AG09309 (cell line): ENCODE measurements at regions not wholly inside any gene's neighbourhood (a gene's known extent, or its start where the extent isn't known, plus 50 kb on each side); places are given as distances from the start of the nearest gene placed in this dataset.
"Not testable (repeated sequence)": the region's sequence is repeated elsewhere in the genome, so short reads cannot be mapped to it uniquely, and the experiment has no call there.

ENCODE experiments used
- DNase-seq: peaks from one replicate; pipeline ENCODE4 v3.0.0-alpha.2; 2010; ENCODE audit warnings: low read depth
- H3K4me3 ChIP-seq: 2 replicates; pipeline ENCODE4 v1.5.1; 2011; ENCODE audit warnings: mild to moderate bottlenecking, low read depth, low read length, moderate library complexity; ENCODE audit not compliant: control insufficient read depth
- TF ChIP-seq, protein P1 (sequence below): IDR thresholded peaks from 2 replicates; pipeline ENCODE4 v1.5.1; 2011; ENCODE audit warnings: mild to moderate bottlenecking, low read depth, low read length, inconsistent platforms; ENCODE audit not compliant: insufficient read depth, control insufficient read depth; ENCODE audit errors: missing control alignments

DNA sequence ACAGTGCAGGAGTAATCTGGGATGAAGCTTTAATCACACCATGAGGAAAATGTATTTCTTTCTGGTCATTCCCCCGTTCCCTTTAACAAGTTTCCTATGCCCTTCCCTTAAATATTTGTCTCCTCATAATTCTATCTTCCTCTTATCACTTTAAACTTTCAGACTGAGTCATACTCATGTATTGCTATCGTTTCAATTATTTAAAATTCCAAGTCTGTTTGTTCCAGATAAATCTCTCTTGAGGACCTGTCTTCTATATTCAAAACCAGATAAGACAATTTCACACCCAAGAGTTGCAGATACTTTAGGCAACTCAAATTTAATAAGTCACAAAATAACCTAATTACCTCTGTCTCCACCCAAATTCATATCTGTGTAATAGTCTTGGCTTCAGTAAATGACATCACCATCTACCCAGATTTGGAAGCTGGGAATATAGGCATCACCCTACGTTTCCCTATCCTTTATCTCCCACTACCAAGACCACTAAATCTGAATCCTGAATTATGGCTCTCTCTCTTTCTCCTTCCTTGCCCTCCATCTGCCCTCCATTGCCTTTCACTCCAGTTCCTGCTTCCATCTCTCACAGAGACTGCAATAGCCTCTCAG, 220.1 kb downstream of the PYDC2 start:
- no peak for DNase-seq
- H3K4me3 ChIP-seq: no peak overlapping the region
- TF ChIP-seq, protein P1, sequence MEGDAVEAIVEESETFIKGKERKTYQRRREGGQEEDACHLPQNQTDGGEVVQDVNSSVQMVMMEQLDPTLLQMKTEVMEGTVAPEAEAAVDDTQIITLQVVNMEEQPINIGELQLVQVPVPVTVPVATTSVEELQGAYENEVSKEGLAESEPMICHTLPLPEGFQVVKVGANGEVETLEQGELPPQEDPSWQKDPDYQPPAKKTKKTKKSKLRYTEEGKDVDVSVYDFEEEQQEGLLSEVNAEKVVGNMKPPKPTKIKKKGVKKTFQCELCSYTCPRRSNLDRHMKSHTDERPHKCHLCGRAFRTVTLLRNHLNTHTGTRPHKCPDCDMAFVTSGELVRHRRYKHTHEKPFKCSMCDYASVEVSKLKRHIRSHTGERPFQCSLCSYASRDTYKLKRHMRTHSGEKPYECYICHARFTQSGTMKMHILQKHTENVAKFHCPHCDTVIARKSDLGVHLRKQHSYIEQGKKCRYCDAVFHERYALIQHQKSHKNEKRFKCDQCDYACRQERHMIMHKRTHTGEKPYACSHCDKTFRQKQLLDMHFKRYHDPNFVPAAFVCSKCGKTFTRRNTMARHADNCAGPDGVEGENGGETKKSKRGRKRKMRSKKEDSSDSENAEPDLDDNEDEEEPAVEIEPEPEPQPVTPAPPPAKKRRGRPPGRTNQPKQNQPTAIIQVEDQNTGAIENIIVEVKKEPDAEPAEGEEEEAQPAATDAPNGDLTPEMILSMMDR: no peak

DNA sequence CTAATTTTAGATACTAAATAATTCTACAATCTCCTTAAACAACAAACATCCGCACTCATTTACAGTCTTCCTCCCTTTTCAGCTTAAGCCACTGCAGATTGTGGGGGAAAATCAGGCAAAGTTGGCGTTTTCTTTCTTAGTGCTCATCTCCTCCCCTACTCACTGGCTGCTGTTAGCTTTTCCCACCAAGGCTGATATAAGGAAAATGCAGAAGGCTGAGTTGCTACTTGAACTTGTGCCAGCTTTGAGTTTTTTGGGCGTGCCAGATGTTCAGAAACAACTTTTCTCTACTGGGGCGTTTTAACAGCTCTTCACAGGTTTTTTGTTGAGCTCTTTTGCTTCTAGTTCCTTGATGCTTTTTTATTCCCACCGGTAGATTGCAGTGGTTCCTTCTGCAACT, 222.0 kb downstream of the PYDC2 start:
- TF ChIP-seq, protein P1: no peak
- DNase-seq: no peak
- H3K4me3 ChIP-seq: no peak overlapping the region

DNA sequence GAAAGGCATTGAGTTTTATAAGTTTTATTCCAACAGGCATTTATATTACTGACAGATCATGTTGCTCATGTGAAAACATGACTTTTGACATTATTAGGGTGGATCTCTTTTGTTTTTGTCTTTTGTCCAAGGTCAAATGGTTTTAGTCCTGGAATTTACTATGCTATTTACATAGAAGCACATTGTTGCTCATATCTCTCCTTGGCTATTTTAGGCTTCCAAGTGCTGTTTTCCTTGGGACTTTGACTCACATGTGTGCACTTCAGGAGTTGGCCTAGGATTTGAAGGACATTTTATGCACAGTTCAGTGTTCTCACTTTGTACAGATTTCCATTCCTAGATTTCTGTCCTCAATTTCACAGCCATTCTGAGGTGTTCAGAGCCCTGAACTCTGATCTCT, 225.7 kb downstream of the PYDC2 start:
- TF ChIP-seq, protein P1: no peak
- H3K4me3 ChIP-seq: no peak overlapping the region
- DNase-seq: no peak

DNA sequence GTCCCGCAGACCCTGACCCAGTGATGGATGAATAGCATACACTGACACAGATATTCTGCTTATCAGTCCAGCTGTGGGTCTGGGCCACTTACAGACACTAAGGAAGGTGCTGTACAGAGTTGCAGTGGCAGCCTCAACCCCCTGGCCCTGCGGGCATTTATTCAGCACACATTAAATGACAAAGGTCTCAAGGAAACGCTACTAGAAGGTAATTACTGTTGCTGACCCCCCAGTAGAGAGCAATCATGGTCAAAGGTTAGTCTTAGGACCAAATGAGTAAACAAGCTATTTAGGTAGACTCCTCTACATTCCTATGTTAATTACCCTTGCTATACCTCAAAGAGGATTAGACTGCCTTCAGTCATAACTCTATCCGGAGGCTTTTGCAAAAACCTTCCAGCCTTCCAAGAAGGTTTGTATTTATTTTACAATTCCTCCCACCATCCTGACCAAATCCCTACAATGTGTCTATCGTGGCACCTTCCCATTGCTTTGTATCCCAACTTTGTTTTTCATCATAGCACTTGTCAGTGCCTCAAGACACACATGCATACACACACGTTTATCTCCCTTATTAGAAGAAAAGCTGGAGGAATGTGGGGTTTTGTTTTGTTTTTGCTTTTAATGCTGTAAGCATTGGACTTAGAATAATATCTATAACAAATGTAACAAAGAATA, 227.9 kb downstream of the PYDC2 start:
- DNase-seq: no peak
- no peak overlapping the region for H3K4me3 ChIP-seq
- TF ChIP-seq, protein P1: no peak

DNA sequence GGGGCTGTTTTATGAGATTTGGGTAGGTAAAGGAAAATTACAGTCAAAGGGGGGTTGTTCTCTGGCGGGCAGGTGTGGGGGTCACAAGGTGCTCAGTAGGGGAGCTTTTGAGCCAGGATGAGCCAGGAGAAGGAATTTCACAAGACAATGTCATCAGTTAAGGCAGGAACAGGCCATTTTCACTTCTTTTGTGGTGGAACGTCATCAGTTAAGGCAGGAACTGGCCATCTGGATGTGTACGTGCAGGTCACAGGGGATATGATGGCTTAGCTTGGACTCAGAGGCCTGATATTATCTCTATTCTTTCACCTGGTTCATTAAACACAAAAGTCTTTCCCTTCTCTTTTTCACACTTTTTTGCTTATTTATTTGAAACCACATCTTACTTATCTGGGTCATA, 230.2 kb downstream of the PYDC2 start:
- not testable (repeated sequence) for H3K4me3 ChIP-seq, DNase-seq

DNA sequence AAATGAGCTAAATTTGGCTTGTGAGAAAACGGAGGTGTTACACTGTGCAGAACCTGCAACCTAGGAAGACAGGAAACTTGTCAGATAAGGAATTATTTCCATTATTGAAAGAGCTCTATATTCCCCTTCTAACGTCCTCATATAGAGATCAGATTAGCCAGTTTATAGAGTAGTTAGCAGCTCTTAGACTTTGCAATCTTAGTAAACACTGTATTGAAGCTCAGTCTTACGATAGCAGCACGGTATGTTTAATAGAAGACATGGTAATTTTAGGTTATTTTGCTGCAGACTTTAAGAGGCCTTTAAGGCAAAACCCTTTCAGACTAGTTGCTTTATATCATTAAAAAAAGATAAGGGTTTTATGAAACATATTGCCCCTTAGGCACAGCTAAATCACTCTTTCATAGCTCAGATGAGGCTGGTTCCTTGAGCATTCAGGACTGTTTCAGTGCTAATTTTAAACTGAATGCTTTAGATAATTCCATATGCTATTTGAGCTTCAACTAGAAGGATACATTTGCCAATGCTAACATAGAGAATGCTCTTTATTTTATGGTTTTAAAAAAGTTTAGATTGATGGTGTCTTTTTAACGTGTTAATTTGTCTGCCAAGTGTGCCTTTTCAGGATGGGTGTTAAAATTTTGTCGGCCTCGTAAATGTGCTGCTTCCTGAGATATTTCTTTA, 234.3 kb downstream of the PYDC2 start:
- TF ChIP-seq, protein P1: no peak
- DNase-seq: no peak
- no peak overlapping the region for H3K4me3 ChIP-seq

DNA sequence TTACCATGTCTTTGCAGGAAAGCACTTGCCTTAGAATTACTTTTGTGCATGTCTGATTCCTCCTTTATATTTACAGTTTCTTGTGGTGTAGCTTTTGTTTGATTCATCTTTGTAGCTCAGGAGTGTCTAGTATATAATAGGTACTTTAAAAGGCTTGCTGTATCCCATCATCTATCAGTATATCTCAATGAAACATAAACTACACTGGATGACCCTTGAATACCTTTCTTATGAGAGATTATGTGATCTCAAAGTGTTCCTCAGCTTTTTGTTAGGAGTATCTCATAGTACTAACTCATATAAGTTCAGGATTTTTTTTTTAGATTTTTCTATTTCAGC, 234.8 kb downstream of the PYDC2 start:
- TF ChIP-seq, protein P1: no peak
- no peak overlapping the region for H3K4me3 ChIP-seq
- DNase-seq: no peak
